ENCODE measurements at regions not wholly inside any gene's neighbourhood (a gene's known extent, or its start where the extent isn't known, plus 50 kb on each side); places are given as distances from the start of the nearest gene placed in this dataset.

- H4K20me1 ChIP-seq (replicated peaks; ENCODE audit: control insufficient read depth, insufficient read depth, low read length): no peaks in the 10 kb centered on the region
- H3K4me3 ChIP-seq: no peak overlapping the region
- in situ Hi-C loops (cut with MboI): no loop called here
- WGBS (ENCODE audit: insufficient coverage, low coverage, missing lambda C conversion rate): 0% methylated on average over 1 of the region's 1 CpG
- H3K79me2 ChIP-seq (ENCODE audit: control insufficient read depth, insufficient read depth, low read length): no peaks in the 10 kb centered on the region
- H3K27ac ChIP-seq (ENCODE audit: extremely low read depth, low read depth, low read length): no peak overlapping the region
- no peak for ATAC-seq
- no peak overlapping the region for H3K9ac ChIP-seq (ENCODE audit: insufficient read depth in 1 of 2, low read depth in 2 of 2, low read length in 2 of 2)
- FAIRE-seq: no peak
- ChIA-PET CTCF (ENCODE audit: low intra/inter-chr PET ratio) (no interaction called here), POLR2A (no interaction called here)
- intact Hi-C loops (cut with micrococcal nuclease): no loop called here
- H3K9me1 ChIP-seq (ENCODE audit: control insufficient read depth, insufficient read depth, low read length): no peaks in the 10 kb centered on the region
- H3K27me3 ChIP-seq (ENCODE audit: control insufficient read depth in 2 of 2, insufficient read depth in 2 of 2, low read length in 2 of 2): no peaks in the 10 kb centered on the region
- no peak overlapping the region for H3K4me2 ChIP-seq (ENCODE audit: insufficient read depth, low read length)
- no TSS peak for BruUV-seq (replicated peaks)
- no peak for DNase-seq (ENCODE audit: extremely low read depth in 1 of 4, low spot score in 3 of 4)
- no peaks in the 10 kb centered on the region for H3K9me3 ChIP-seq (replicated peaks; ENCODE audit: control insufficient read depth, insufficient read depth, low read depth, low read length)
- H3K4me1 ChIP-seq (replicated peaks in 1 of 2; ENCODE audit: control insufficient read depth in 2 of 2, insufficient read depth in 2 of 2, low read length in 2 of 2): no peaks in the 10 kb centered on the region
- no peak overlapping the region for H2AFZ ChIP-seq (ENCODE audit: low read depth, low read length)
- H3K36me3 ChIP-seq (ENCODE audit: control insufficient read depth, insufficient read depth, low read length): no peaks in the 10 kb centered on the region
- no peak for TF ChIP-seq ZNF217 (CRISPR knock-in tag; IDR thresholded peaks at IDR 0.05)
- no peak for TF ChIP-seq ILK (tag; IDR thresholded peaks at IDR 0.05; ENCODE audit: borderline replicate concordance, low read depth)
- no peak for TF ChIP-seq RBM39 (optimal IDR thresholded peaks at IDR 0.05; ENCODE audit: low read depth, low read length)
- no peak for TF ChIP-seq ZBTB7A (IDR thresholded peaks at IDR 0.05; ENCODE audit: borderline replicate concordance, control insufficient read depth, low read depth, low read length)
- TF ChIP-seq MECOM (CRISPR knock-in tag; IDR thresholded peaks at IDR 0.05): no peak
- no peak for TF ChIP-seq ZNF785 (CRISPR knock-in tag; IDR thresholded peaks at IDR 0.05)
- no peak for TF ChIP-seq MEIS2 (IDR thresholded peaks at IDR 0.05; ENCODE audit: partially characterized antibody)
- TF ChIP-seq, protein P1, sequence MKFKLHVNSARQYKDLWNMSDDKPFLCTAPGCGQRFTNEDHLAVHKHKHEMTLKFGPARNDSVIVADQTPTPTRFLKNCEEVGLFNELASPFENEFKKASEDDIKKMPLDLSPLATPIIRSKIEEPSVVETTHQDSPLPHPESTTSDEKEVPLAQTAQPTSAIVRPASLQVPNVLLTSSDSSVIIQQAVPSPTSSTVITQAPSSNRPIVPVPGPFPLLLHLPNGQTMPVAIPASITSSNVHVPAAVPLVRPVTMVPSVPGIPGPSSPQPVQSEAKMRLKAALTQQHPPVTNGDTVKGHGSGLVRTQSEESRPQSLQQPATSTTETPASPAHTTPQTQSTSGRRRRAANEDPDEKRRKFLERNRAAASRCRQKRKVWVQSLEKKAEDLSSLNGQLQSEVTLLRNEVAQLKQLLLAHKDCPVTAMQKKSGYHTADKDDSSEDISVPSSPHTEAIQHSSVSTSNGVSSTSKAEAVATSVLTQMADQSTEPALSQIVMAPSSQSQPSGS (CRISPR knock-in tag; IDR thresholded peaks at IDR 0.05): no peak
- TF ChIP-seq, protein P2, sequence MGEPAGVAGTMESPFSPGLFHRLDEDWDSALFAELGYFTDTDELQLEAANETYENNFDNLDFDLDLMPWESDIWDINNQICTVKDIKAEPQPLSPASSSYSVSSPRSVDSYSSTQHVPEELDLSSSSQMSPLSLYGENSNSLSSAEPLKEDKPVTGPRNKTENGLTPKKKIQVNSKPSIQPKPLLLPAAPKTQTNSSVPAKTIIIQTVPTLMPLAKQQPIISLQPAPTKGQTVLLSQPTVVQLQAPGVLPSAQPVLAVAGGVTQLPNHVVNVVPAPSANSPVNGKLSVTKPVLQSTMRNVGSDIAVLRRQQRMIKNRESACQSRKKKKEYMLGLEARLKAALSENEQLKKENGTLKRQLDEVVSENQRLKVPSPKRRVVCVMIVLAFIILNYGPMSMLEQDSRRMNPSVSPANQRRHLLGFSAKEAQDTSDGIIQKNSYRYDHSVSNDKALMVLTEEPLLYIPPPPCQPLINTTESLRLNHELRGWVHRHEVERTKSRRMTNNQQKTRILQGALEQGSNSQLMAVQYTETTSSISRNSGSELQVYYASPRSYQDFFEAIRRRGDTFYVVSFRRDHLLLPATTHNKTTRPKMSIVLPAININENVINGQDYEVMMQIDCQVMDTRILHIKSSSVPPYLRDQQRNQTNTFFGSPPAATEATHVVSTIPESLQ (CRISPR knock-in tag; IDR thresholded peaks at IDR 0.05): no peak
- TF ChIP-seq ZFP36 (IDR thresholded peaks at IDR 0.05; ENCODE audit: low read depth, low read length, partially characterized antibody): no peak
- TF ChIP-seq ZC3H4 (CRISPR knock-in tag; IDR thresholded peaks at IDR 0.05; ENCODE audit: borderline replicate concordance): no peak
- no peak for TF ChIP-seq GTF2A2 (tag; IDR thresholded peaks at IDR 0.05)
These were observed 226.0 kb downstream of the CHRM3 start for GRCh38 chr1:239612379-239612778.

All from K562 (cell line).